ENCODE measurements at regions not wholly inside any gene's neighbourhood (a gene's known extent, or its start where the extent isn't known, plus 50 kb on each side); places are given as distances from the start of the nearest gene placed in this dataset.
"Not testable (repeated sequence)": the region's sequence is repeated elsewhere in the genome, so short reads cannot be mapped to it uniquely, and the experiment has no call there.

- Histone ChIP-seq H3K27me3 (ENCODE audit: control insufficient read depth, insufficient read depth, low read length, poor library complexity, severe bottlenecking) (no peaks in the 10 kb centered on the region), H3K27ac (ENCODE audit: insufficient read depth, low read depth, low read length, poor library complexity, severe bottlenecking) (no peak overlapping the region), H3K4me3 (ENCODE audit: insufficient read depth, low read depth, low read length) (no peak overlapping the region), H3K4me1 (ENCODE audit: control insufficient read depth, insufficient read depth, low read length) (no peaks in the 10 kb centered on the region), H3K9me3 (ENCODE audit: control insufficient read depth, low read length) (no peaks in the 10 kb centered on the region), H3K36me3 (ENCODE audit: control insufficient read depth, insufficient read depth, low read length) (no peaks in the 10 kb centered on the region)
- WGBS, 2 experiments = 82 to 92% methylated on average over 2 of the region's 2 CpGs
Observed at GRCh38 chr12:90455756-90456155, 499.2 kb downstream of the CCER1 start.

GRCh38 chr12:90449611-90450010 is 505.4 kb downstream of the CCER1 start:
- Histone ChIP-seq H3K9me3 (ENCODE audit: control insufficient read depth, low read length) (no peaks in the 10 kb centered on the region), H3K27ac (ENCODE audit: insufficient read depth, low read depth, low read length, poor library complexity, severe bottlenecking) (no peak overlapping the region), H3K36me3 (ENCODE audit: control insufficient read depth, insufficient read depth, low read length) (no peaks in the 10 kb centered on the region), H3K27me3 (ENCODE audit: control insufficient read depth, insufficient read depth, low read length, poor library complexity, severe bottlenecking) (no peaks in the 10 kb centered on the region), H3K4me1 (ENCODE audit: control insufficient read depth, insufficient read depth, low read length) (no peaks in the 10 kb centered on the region), H3K4me3 (ENCODE audit: insufficient read depth, low read depth, low read length) (no peak overlapping the region)

GRCh38 chr12:90443466-90443865 is 511.5 kb downstream of the CCER1 start:
- H3K36me3 ChIP-seq (ENCODE audit: control insufficient read depth, insufficient read depth, low read length); H3K27ac ChIP-seq (ENCODE audit: insufficient read depth, low read depth, low read length, poor library complexity, severe bottlenecking); H3K9me3 ChIP-seq (ENCODE audit: control insufficient read depth, low read length); H3K4me1 ChIP-seq (ENCODE audit: control insufficient read depth, insufficient read depth, low read length); H3K4me3 ChIP-seq (ENCODE audit: insufficient read depth, low read depth, low read length); H3K27me3 ChIP-seq (ENCODE audit: control insufficient read depth, insufficient read depth, low read length, poor library complexity, severe bottlenecking): not testable (repeated sequence)
- 92 to 93% methylated on average over 7 of the region's 7 CpGs for WGBS, 2 experiments

GRCh38 chr12:90441431-90441830 is 513.5 kb downstream of the CCER1 start:
- H3K4me1 ChIP-seq (ENCODE audit: control insufficient read depth, insufficient read depth, low read length) = no peaks in the 10 kb centered on the region
- no peak overlapping the region for H3K27ac ChIP-seq (ENCODE audit: insufficient read depth, low read depth, low read length, poor library complexity, severe bottlenecking)
- H3K9me3 ChIP-seq (ENCODE audit: control insufficient read depth, low read length) = no peaks in the 10 kb centered on the region
- 100% methylated on average over 1 of the region's 1 CpG for WGBS, 2 experiments
- no peaks in the 10 kb centered on the region for H3K36me3 ChIP-seq (ENCODE audit: control insufficient read depth, insufficient read depth, low read length)
- no peak overlapping the region for H3K4me3 ChIP-seq (ENCODE audit: insufficient read depth, low read depth, low read length)
- no peaks in the 10 kb centered on the region for H3K27me3 ChIP-seq (ENCODE audit: control insufficient read depth, insufficient read depth, low read length, poor library complexity, severe bottlenecking)

- Histone ChIP-seq H3K9me3 (ENCODE audit: control insufficient read depth, low read length) (no peaks in the 10 kb centered on the region), H3K4me3 (ENCODE audit: insufficient read depth, low read depth, low read length) (no peak overlapping the region), H3K36me3 (ENCODE audit: control insufficient read depth, insufficient read depth, low read length) (no peaks in the 10 kb centered on the region), H3K4me1 (ENCODE audit: control insufficient read depth, insufficient read depth, low read length) (no peaks in the 10 kb centered on the region), H3K27ac (ENCODE audit: insufficient read depth, low read depth, low read length, poor library complexity, severe bottlenecking) (no peak overlapping the region), H3K27me3 (ENCODE audit: control insufficient read depth, insufficient read depth, low read length, poor library complexity, severe bottlenecking) (no peaks in the 10 kb centered on the region)
- 81 to 88% methylated on average over 3 of the region's 3 CpGs for WGBS, 2 experiments
Observed at GRCh38 chr12:90428881-90429280, 526.1 kb downstream of the CCER1 start.

GRCh38 chr12:90428465-90428864 is 526.5 kb downstream of the CCER1 start:
- H3K9me3 ChIP-seq (ENCODE audit: control insufficient read depth, low read length) = no peaks in the 10 kb centered on the region
- H3K27ac ChIP-seq (ENCODE audit: insufficient read depth, low read depth, low read length, poor library complexity, severe bottlenecking) = no peak overlapping the region
- no peaks in the 10 kb centered on the region for H3K27me3 ChIP-seq (ENCODE audit: control insufficient read depth, insufficient read depth, low read length, poor library complexity, severe bottlenecking)
- no peak overlapping the region for H3K4me3 ChIP-seq (ENCODE audit: insufficient read depth, low read depth, low read length)
- no peaks in the 10 kb centered on the region for H3K4me1 ChIP-seq (ENCODE audit: control insufficient read depth, insufficient read depth, low read length)
- WGBS, 2 experiments = 88 to 93% methylated on average over 1 of the region's 1 CpG
- H3K36me3 ChIP-seq (ENCODE audit: control insufficient read depth, insufficient read depth, low read length) = no peaks in the 10 kb centered on the region

- Histone ChIP-seq H3K27me3 (ENCODE audit: control insufficient read depth, insufficient read depth, low read length, poor library complexity, severe bottlenecking) (no peaks in the 10 kb centered on the region), H3K36me3 (ENCODE audit: control insufficient read depth, insufficient read depth, low read length) (no peaks in the 10 kb centered on the region), H3K4me1 (ENCODE audit: control insufficient read depth, insufficient read depth, low read length) (no peaks in the 10 kb centered on the region), H3K9me3 (ENCODE audit: control insufficient read depth, low read length) (no peaks in the 10 kb centered on the region), H3K4me3 (ENCODE audit: insufficient read depth, low read depth, low read length) (no peak overlapping the region), H3K27ac (ENCODE audit: insufficient read depth, low read depth, low read length, poor library complexity, severe bottlenecking) (no peak overlapping the region)
- WGBS, 2 experiments = 75% methylated on average over 1 of the region's 2 CpGs; no CpG with 5 or more reads in 1 of the 2 experiments
Observed at GRCh38 chr12:90423965-90424364, 531.0 kb downstream of the CCER1 start.

- no peak overlapping the region for H3K27ac ChIP-seq (ENCODE audit: insufficient read depth, low read depth, low read length, poor library complexity, severe bottlenecking)
- 95 to 96% methylated on average over 33 of the region's 33 CpGs for WGBS, 2 experiments
- H3K36me3 ChIP-seq (ENCODE audit: control insufficient read depth, insufficient read depth, low read length) = no peaks in the 10 kb centered on the region
- no peaks in the 10 kb centered on the region for H3K4me1 ChIP-seq (ENCODE audit: control insufficient read depth, insufficient read depth, low read length)
- no peaks in the 10 kb centered on the region for H3K9me3 ChIP-seq (ENCODE audit: control insufficient read depth, low read length)
- no peaks in the 10 kb centered on the region for H3K27me3 ChIP-seq (ENCODE audit: control insufficient read depth, insufficient read depth, low read length, poor library complexity, severe bottlenecking)
- no peak overlapping the region for H3K4me3 ChIP-seq (ENCODE audit: insufficient read depth, low read depth, low read length)
Observed at GRCh38 chr12:90410962-90411361, 544.0 kb downstream of the CCER1 start.

- H3K9me3 ChIP-seq (ENCODE audit: control insufficient read depth, low read length) = no peaks in the 10 kb centered on the region
- no peaks in the 10 kb centered on the region for H3K27me3 ChIP-seq (ENCODE audit: control insufficient read depth, insufficient read depth, low read length, poor library complexity, severe bottlenecking)
- no peak overlapping the region for H3K4me3 ChIP-seq (ENCODE audit: insufficient read depth, low read depth, low read length)
- no peaks in the 10 kb centered on the region for H3K4me1 ChIP-seq (ENCODE audit: control insufficient read depth, insufficient read depth, low read length)
- no peaks in the 10 kb centered on the region for H3K36me3 ChIP-seq (ENCODE audit: control insufficient read depth, insufficient read depth, low read length)
- H3K27ac ChIP-seq (ENCODE audit: insufficient read depth, low read depth, low read length, poor library complexity, severe bottlenecking) = no peak overlapping the region
- 38 to 73% methylated on average over 1 to 2 of the region's 2 CpGs for WGBS, 2 experiments
Observed at GRCh38 chr12:90407841-90408240, 547.1 kb downstream of the CCER1 start.

GRCh38 chr12:90404071-90404470 is 550.9 kb downstream of the CCER1 start:
- Histone ChIP-seq H3K4me3 (ENCODE audit: insufficient read depth, low read depth, low read length) (no peak overlapping the region), H3K4me1 (ENCODE audit: control insufficient read depth, insufficient read depth, low read length) (no peaks in the 10 kb centered on the region), H3K27ac (ENCODE audit: insufficient read depth, low read depth, low read length, poor library complexity, severe bottlenecking) (no peak overlapping the region), H3K36me3 (ENCODE audit: control insufficient read depth, insufficient read depth, low read length) (no peaks in the 10 kb centered on the region), H3K9me3 (ENCODE audit: control insufficient read depth, low read length) (no peaks in the 10 kb centered on the region), H3K27me3 (ENCODE audit: control insufficient read depth, insufficient read depth, low read length, poor library complexity, severe bottlenecking) (no peaks in the 10 kb centered on the region)

- Histone ChIP-seq H3K27ac (ENCODE audit: insufficient read depth, low read depth, low read length, poor library complexity, severe bottlenecking) (no peak overlapping the region), H3K36me3 (ENCODE audit: control insufficient read depth, insufficient read depth, low read length) (no peaks in the 10 kb centered on the region), H3K9me3 (ENCODE audit: control insufficient read depth, low read length) (no peaks in the 10 kb centered on the region), H3K4me1 (ENCODE audit: control insufficient read depth, insufficient read depth, low read length) (no peaks in the 10 kb centered on the region), H3K27me3 (ENCODE audit: control insufficient read depth, insufficient read depth, low read length, poor library complexity, severe bottlenecking) (no peaks in the 10 kb centered on the region), H3K4me3 (ENCODE audit: insufficient read depth, low read depth, low read length) (no peak overlapping the region)
- 100% methylated on average over 2 of the region's 2 CpGs for WGBS, 2 experiments
Observed at GRCh38 chr12:90401185-90401584, 553.8 kb downstream of the CCER1 start.
